ENCODE measurements at regions not wholly inside any gene's neighbourhood (a gene's known extent, or its start where the extent isn't known, plus 50 kb on each side); places are given as distances from the start of the nearest gene placed in this dataset.

DNA sequence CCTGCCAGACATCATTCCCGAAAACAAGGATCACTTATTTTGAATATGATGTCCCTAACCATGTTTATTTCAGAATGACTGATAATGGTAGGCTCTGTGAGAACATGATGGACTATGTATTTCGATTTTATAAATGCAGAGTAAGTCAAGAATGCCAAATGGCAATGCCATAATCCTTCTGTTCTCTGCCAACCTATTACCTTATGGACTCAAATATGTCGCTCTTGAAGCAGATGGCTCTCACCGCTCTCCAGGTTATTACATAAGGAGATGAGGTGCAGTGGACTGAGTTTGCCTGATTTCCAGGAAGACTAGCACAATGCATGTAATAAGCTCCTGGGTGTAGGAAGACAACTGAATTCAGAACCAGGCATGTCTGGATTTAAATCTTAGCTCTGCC, 227.2 kb downstream of the BTG1 start:
- DNase-seq = no peak

DNA sequence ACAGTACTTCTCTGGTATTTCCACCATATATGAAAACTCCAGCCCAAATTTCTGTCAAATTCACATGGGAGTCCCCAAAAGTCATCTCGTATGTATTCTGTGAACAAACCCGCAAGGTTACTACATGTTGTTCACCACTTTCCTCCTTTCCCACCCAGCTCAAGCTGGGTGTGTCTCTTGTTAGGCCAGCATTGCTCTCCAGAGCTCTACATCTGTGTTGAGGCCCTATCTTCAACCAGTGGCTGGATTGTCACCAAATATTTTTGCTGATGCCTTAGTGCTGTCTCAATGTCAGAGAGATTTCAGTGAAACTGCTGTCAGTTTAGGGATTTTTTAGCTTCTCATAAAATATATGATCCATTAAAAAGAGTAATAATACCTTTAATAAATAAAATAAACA, 230.9 kb downstream of the BTG1 start:
- DNase-seq = no peak

DNA sequence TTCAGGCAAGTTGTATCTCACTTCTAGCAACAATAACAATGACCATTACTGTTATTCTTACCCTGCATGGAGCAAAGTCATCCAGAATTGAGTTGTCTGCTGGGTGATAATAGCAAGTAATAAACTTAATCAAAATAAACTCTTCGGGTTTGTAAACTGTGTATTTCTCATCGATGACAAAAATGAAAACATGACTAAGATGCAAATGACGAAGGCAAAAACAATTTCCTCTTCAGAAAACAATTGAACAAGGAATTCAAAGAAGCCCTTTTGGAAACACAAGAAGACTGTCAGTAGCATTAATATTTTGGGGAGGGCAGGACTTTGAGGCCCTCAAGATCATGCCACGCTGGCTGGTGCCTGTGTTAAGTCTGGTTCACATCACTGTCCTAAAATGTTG, 232.0 kb downstream of the BTG1 start:
- no peak for DNase-seq

DNA sequence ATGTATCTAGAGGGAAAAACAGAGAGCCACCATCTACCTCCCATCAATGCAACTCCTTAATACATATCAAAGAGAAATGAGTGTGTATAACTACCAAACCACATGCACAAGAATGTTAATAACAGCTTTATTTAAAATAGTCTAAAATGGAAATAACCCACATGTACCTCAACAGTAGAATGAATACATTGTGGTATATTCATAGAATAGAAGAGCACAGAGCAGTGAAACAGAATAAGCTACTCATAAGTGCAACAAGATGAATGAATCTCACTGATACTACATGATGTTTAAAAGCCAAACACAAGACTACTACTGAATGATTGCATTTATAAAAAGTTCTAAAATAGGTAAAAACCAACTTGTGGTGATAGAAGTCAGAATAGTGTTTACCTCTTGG, 232.5 kb downstream of the BTG1 start:
- DNase-seq = no peak

DNA sequence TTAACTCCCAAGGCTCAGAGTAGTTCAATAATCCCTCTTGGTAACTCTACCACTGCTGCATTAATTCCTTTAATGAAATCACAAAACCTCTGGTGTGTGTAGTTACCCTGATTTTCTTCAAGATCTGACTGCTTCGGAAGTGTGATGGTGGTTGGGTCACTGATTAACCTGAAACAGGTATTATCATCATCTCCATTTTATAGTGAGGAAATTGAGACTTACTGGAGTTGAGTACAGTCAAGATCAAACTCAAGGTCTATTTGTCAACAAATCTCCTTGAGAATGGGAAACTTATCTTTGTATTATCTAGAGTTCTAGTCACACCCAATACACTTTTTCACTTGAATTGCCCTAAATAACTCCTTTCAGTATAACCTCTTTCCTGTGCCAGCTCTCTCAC, 233.5 kb downstream of the BTG1 start:
- no peak for DNase-seq

DNA sequence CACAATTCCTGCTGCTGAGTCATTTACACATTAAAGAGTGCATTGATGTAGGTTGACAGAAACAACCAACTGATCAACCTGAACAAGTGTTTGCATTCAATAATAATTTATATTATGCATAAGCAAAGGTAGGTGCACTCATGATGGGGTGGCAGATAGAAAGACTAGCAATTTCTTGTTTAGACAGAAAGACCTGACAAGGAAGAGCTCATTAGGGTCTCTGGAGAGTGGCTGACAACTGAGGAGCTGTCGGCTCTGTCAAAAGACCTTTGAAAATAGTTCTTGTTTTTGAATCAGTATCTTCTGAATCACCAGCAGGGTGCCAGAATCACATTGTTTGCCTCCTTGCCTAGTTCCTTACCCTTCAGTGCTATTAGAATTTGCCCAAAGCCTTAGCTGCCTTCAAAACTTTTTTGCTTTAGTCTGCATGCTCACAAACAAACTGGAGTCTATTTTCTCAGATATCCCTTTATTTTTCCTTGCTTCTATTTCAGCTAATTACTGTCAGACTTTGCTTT, 234.7 kb downstream of the BTG1 start:
- no peak for DNase-seq

DNA sequence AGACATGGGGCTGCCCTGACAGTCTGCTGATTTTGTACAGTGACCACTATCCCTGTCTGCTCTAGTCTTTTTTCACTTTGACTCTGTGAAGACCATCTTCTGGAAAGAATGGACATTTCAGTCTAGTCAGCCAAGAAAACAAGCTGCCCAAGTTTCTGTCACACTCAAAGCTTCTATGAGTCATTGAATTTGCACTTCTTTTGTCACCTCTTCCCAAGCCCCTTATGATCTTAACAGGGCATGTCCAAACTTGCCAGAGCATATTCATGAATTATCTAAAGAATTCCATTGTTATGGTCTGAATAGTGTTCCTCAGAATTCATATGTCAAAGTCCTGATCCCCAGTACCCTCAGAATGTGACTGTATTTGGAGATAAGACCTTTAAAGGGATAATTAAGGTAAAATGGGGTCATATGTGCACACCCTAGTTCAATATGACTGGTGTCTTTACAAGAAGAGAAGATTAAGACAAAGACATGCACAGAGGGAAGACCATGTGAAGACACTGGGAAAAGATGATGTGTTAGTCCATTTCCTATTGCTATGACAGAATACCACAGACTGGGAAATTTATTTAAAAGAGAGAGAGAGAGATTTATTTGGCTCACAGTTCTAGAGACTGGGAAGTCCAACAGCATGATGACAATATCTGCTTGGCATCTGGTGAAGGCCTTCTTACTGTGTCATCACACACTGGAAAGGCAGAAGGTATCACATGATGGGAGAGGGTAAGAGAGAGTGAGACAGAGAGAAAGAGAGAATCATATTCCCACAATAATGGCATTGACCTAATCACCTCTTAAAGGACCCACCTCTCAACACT, 242.6 kb downstream of the BTG1 start:
- no peak for DNase-seq

DNA sequence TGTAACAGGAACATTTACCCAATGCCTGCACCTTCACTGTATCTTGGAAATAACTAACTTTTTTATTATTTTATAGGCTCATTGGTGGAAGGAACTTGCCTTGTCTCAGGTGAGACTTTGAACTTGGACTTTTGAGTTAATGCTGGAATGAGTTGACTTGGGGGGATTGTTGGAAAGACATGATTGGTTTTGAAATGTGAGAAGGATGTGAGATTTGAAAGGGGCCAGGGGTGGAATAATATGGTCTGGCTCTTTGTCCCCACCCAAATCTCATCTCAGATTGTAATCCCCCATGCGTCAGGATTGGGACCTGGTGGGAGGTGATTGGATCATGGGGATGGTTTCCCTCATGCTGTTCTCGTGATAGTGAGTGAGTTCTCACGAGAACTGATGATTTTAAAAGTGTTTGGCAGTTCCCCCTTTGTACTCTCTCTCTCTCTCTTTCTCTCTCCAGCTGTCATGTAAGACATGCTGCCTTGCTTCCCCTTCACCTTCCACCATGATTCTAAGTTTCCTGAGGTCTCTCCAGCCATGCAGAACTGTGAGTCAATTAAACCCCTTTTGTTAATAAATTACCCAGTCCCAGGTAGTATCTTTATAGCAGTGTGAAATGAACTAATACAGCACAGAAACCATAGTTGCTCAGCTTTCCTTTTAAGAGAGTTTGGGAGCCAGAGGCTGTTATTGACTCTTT, 244.1 kb downstream of the BTG1 start:
- DNase-seq = no peak

DNA sequence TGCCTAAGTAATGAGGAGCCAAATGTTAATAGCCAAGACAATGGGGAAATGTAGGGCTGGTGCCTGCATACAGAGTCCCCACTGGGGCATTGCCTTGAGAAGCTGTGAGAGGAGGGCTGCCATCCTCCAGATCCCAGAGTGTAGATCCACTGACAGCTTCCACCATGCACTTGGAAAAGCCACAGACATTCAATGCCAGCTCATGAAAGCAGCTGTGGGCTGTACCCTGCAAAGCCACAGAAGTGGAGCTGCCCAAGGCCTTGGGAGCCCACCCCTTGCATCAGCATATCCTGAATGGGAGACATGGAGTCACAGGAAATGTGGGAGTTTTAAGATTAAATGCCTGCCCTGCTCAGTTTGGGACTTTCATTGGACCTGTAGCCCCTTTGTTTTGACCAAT, 244.7 kb downstream of the BTG1 start:
- DNase-seq = no peak

DNA sequence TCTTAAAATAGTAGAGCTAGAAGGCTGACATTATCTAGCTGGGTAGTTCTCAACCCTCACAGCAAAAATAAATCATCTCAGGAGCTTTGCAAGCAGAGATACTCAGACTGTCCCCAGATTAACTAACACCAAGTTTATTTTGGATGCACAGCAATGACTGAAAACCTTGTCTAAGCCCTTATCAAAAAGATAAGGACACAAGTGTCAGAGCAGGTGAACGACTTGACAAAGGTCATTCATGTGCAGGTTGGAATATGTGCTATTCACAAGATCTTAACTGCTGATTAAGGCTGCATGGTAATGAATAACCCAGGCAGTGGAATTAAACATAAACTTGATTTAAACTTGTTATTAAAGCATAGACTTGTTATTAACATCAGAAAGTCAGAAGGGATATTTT, 246.6 kb downstream of the BTG1 start:
- no peak for DNase-seq

DNA sequence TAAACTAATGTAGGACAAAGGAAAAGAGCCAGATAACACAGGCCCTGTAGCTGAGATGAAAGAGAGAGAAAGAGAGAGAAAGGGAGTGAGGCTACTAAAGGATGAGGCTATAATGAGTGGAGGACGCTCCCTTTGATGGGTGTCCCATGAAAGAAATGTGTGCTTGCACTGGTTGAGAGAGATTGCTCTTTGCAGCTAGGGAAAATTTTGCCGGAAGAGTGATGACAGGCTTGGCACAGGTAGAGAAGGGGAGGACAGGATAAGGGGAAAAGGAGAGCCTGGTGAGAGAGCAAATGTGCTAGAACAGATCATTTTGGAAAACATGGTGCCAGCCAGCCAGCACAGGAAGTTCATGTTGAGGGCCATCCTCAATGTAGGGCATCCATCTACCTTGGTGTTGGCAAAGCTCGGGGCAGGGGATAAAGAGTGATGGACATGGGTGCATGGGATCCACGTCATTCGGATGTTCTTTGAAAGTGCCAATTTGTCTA, 248.6 kb downstream of the BTG1 start:
- DNase-seq = no peak

DNA sequence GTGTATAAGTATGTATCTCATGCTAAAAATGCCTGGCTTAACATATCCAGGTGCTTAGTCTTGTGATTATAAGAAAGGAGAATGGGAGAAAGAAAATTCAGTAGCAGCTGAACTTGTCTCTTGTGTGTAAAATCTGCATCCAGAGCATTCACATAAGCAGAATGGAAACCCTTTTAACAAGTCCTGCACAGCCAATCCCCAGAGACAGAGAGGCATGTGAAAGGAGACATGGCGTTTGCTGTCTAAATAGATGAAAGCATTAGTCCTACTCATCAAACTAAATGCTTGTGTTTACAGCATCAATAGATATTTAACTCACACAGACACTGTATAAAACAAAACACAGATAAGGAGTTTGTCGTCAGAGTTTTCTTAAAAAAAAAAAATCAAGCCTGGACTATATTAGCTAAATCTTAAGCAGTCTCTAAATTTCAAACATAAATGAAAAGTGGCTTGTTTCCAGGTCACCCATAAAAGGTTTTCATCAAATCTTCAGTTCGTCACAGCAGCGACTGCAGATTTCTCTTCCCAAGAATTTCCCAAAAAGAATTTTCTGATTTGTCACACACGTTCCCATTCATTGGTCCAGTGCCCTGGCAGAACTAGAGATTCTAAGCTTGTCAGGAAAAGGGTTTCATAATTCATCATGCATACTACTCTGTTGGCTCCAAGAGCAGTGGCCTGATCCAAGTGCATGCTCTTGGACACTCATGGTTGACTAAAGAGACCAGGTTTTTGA, 249.2 kb downstream of the BTG1 start:
- no peak for DNase-seq

DNA sequence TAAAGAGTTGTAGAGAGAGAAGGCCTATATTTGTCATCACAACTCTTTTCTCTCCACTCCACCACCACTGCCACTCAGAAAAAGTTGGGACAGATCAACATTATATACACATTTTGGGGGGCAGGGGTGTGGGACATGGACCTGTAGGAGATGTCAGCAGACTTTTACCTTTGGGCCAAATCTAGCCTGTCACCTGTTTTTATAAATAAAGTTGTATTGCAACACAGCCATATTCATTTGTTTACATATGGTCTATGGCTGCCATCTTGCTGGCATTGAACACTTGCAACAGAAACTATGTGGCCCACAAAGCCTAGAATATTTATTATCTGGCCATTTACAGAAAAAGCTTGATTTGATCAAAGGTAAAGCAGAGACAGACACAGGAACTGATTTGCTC, 250.7 kb downstream of the BTG1 start:
- DNase-seq = no peak

DNA sequence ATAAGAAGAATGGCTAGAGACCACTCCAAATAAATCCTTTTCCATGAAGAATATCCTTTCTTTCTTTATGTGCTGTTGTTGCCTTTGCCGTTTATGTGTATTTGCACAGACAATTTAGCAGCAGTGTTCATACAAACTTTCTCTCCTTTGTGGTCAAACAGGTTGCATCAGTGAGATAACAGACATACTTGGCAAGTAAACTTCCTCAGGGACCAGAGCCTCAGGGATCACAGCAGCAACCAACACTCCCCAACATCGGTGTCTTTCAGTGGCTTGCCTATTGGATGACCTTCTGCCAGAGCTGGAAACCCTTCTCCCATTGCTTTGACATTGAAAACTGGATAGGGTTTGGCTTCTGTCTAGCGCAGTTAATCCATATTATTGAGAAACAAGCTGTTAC, 252.2 kb downstream of the BTG1 start:
- DNase-seq = no peak

DNA sequence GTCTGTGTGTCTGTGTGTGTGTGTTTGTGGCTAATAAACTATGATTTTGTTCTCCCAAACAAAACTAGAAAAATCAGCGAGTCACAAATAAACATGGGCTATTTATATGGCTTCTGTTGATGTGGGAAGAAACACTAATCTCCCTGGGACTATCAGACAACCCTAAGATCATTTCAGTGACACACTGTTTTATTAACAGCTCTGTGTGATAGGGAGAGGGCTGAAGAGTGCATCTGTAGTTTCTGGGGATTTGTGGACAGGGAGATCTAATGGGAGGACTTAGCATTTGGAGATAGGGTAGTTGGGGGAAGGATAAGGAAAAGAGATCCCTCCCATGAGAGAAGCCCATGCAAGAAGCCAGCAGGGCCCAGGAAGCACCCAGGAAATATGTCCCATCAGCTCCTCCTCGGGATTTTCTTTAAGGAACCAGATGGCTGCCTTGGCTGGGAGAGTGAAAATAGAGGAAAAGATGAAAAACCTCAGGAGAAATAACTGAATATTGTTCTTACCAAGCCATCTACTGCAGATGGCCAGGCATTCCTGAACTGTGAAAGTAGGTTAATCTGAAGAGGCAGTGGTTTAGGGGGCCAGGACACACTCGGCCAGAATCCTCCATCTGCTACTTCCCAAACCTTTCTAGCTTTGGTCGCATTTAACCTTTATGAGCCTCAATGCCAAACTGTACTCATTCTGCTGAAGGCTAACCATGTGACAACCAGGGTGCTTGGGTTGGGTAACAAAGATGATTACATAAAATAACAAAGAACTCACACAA, 253.4 kb downstream of the BTG1 start:
- no peak for DNase-seq

DNA sequence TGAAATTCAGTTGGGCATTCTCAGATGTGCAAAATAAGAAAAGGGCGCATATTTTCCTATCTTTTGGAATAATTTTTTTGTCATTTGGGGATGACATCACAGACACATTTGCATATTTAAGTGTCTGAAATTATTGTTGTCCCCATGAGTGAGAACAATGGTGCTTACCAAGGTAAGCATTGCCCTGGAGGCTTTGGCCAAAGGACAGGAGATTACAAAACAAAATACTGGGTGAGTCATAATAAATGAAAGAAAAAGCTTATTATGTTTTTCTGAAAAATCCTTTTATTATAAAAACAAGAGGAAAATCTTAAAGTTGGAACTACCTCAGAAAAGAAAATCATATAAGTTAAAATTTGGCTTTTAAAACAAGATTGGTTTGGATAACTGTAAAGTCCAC, 254.9 kb downstream of the BTG1 start:
- DNase-seq = no peak

DNA sequence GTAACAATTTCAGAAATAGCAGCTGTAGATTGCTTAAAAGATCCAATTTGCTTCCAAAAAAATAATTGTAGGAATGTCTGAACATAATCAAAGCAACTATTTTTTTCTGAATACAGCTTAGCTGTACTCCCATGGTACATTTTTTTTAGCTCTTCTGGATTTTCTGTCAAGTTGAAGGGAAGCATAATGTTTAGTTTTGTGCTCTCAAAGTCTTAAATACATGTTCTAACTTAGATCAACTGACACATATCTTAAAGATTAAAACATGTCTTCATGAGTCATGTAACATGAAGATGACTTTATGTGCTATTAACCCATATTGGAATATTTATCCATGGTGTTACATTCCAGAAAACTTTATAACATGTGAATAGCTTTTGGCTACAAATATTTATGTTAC, 255.7 kb downstream of the BTG1 start:
- no peak for DNase-seq

DNA sequence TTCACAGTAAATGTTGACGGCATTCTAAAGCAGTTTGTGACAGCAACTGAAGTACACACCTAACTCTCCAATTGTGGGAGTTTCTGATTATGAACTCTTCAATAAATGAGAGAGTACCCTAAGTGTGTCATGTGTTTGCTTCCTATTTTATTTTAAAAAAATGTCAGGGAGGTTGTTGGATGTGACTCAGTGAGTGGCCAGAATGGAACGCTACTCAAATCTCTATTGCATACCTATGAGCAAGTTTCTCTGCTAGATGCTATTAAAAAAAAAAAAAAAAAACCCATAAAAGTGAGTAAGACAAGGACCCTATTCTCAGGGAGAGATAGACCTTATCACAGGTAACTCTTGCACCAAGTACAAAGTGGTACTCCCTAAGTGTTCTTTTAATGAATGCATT, 256.6 kb downstream of the BTG1 start:
- DNase-seq = no peak

DNA sequence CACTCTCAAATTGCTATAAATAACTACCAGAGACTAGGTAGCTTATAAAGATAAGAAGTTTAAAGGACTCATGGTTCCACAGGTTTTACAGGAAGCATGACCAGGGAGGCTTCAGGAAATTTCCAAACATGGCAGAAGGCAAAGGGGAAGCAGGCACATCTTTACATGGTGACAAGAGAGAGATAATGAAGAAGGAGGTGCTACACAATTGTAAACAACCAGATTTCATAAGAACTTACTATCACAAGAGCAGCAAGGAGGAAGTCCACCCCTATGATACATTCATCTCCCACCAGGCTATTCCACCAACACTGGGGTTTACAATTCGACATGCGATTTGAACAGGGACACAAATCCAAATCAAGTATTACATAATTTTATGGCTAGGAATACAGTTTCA, 257.7 kb downstream of the BTG1 start:
- DNase-seq = no peak

DNA sequence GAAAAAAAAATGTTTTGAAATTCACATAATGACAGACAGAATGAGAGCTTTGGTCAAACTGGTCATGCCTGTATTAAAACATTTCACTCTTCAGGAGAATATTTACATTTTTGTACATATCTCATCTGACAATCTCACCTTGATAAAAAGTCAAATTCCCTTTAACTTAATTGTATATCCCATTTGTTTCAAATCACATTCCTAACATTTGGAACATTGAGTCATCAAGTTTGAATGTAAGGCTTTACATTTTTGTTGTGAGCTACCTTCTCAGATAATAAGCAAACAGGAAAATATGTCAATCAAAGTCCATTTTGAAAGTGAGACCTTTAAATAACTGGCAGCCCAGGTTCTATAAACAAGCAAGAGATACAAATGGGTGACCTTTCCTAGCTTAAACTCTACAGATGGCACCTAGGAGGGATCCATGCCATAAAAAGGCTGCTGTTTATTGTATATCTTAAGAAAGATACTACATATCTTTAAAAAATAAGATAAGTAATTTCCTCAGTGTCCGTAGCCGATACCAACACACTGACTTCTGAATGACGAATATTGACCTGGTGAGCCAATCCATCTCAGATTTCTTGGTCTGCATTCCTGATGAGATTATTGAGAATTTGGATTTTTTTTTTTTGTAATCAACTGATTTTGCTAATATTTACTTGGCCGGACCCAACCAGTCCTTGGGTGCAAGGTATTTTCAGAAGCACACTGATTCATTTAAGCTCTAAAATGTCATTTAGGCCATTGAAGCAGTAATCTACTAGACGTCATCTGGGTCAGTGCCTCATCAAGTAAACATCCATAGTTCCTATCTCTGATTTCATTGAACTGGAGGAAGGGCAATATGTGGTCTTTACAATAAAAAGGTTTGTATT, 259.6 kb downstream of the BTG1 start:
- no peak for DNase-seq

DNA sequence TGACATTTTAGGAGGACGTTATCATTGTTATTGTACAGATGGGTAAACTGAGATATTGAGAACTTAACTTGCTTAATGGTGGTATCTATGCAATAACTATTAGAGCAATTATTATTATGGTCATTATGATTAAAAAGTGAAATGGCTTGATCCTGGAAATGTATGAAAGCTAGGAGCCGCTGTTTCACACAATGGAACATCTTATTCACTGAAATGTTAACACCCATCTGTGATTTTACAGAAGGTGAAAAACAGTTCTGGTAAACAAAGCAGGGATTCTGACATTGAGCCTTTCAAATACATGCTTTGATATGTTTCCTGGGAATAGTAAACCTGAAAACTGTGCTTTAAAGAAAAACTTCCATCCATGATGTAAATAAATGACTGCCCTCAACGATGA, 261.4 kb downstream of the BTG1 start:
- DNase-seq = no peak

DNA sequence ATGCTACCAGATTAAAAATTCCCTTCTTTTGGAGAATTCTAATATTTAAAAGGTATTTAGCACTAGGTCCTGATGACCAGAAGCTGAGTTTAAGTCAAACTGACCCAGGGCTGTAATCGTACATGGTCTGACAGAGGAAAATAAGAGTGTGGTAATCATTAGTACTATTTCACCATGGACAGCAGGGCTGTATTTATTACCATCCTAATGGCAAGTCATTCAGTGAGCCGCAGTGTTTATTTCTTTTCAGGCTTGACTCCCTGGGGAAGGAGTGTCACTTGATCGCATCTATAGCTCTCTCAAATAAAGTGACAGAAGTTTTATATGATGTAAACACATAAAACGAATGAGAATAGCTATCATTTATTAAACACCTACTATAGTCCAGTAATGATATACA, 261.8 kb downstream of the BTG1 start:
- no peak for DNase-seq
